Aorta (tissue), 5 donors: ENCODE measurements at regions not wholly inside any gene's neighbourhood (a gene's known extent, or its start where the extent isn't known, plus 50 kb on each side); places are given as distances from the start of the nearest gene placed in this dataset.

ENCODE experiments used
- ATAC-seq: fragments of 200-7000 bp; cut with Tn5 transposase; one replicate; pipeline ENCODE4 v1.9.1; 2022; ENCODE audit warnings: moderate library complexity; ENCODE audit not compliant: low FRiP score
- DNase-seq, 2 donors: peaks; one replicate each; pipeline ENCODE4 v3.0.0-alpha.2; 2020
- H3K27ac ChIP-seq, 2 donors: one replicate each; pipeline ENCODE4 v1.5.1; 2013; ENCODE audit warnings: low read length in 2 of 2, mild to moderate bottlenecking in 2 of 2, moderate library complexity in 2 of 2, control low read depth in 1 of 2, inconsistent platforms in 1 of 2, low read depth in 1 of 2
- H3K27me3 ChIP-seq, 2 donors: one replicate each; pipeline ENCODE4 v1.6.1; 2013; ENCODE audit warnings: control low read depth in 1 of 2, low read length in 1 of 2, mild to moderate bottlenecking in 1 of 2, moderate library complexity in 1 of 2; ENCODE audit not compliant: insufficient read depth in 2 of 2, control insufficient read depth in 1 of 2
- H3K36me3 ChIP-seq, 2 donors: one replicate each; pipeline ENCODE4 v1.6.1; 2013; ENCODE audit warnings: control low read depth in 1 of 2, low read length in 1 of 2, mild to moderate bottlenecking in 1 of 2; ENCODE audit not compliant: insufficient read depth in 2 of 2, control insufficient read depth in 1 of 2
- H3K4me1 ChIP-seq, 2 donors: one replicate each; pipeline ENCODE4 v1.6.1; 2013; ENCODE audit warnings: low read length in 2 of 2, control low read depth in 1 of 2, mild to moderate bottlenecking in 1 of 2, moderate library complexity in 1 of 2; ENCODE audit not compliant: insufficient read depth in 2 of 2, control insufficient read depth in 1 of 2
- H3K4me3 ChIP-seq, 2 donors: one replicate each; pipeline ENCODE4 v1.5.1; 2013; ENCODE audit warnings: low read length in 2 of 2, control low read depth in 1 of 2, mild to moderate bottlenecking in 1 of 2
- H3K9me3 ChIP-seq: one replicate; pipeline ENCODE4 v1.6.1; 2013; ENCODE audit warnings: mild to moderate bottlenecking, low read length; ENCODE audit not compliant: control insufficient read depth
- WGBS, 2 donors: extraction: QIAGEN DNeasy Blood & Tissue Kit; methylation state at CpG; one replicate each; pipeline ENCODE4 v1.1.7; 2013; 5-methylcytosine and 5-hydroxymethylcytosine counted together
- intact Hi-C, 2 donors: fragments of 100-400 bp; cut with DNase I; formaldehyde crosslinking; loops; one replicate each; pipeline versions ENCODE4 v1.14.2 to v1.15.0; 2022
- donor health status: healthy with polysubstance abuse.
- donor health status: Bipolar disorder and iron deficiency.
- donor health status: DM: no; HTN: no; CAD: no.
- donor health status: DM: no; HTN: no; CAD: no.
- donor health status: DM: yes; HTN: yes; CAD: no.

GRCh38 chr13:94784066-94784465 lies 71.7 kb upstream of the SOX21 start:
- Histone ChIP-seq H3K9me3 (peaks cover 2% of the 10 kb centered on the region), H3K36me3 (no peaks in the 10 kb centered on the region), H3K4me1 (no peaks in the 10 kb centered on the region), H3K27me3 (no peaks in the 10 kb centered on the region), H3K27ac (no peak overlapping the region), H3K4me3 (no peak overlapping the region)
- ATAC-seq (no peak), DNase-seq (no peak)
- intact Hi-C loops = no loop called here
- WGBS, 2 donors = 80 to 84% methylated on average over 6 of the region's 6 CpGs

- 93 to 96% methylated on average over 3 of the region's 3 CpGs for WGBS, 2 donors
- H3K9me3 ChIP-seq = peaks cover 2% of the 10 kb centered on the region
- H3K27ac ChIP-seq = no peak overlapping the region
- DNase-seq = no peak
- no peak for ATAC-seq
- no peak overlapping the region for H3K4me3 ChIP-seq
- no peaks in the 10 kb centered on the region for H3K4me1 ChIP-seq
- H3K27me3 ChIP-seq = no peaks in the 10 kb centered on the region
- H3K36me3 ChIP-seq = no peaks in the 10 kb centered on the region
- intact Hi-C loops = no loop called here
These were observed 71.1 kb upstream of the SOX21 start for GRCh38 chr13:94783489-94783888.

GRCh38 chr13:94780421-94780820 lies 68.1 kb upstream of the SOX21 start:
- no peak overlapping the region for H3K27ac ChIP-seq
- H3K36me3 ChIP-seq = no peaks in the 10 kb centered on the region
- H3K9me3 ChIP-seq = peaks cover 2% of the 10 kb centered on the region
- DNase-seq (no peak), ATAC-seq (no peak)
- no peaks in the 10 kb centered on the region for H3K27me3 ChIP-seq
- H3K4me3 ChIP-seq = no peak overlapping the region
- 68 to 83% methylated on average over 4 of the region's 4 CpGs for WGBS, 2 donors
- H3K4me1 ChIP-seq = no peaks in the 10 kb centered on the region
- intact Hi-C loops = no loop called here

- Histone ChIP-seq H3K4me3 (no peak overlapping the region), H3K4me1 (no peaks in the 10 kb centered on the region), H3K27ac (no peak overlapping the region), H3K9me3 (peaks cover 2% of the 10 kb centered on the region), H3K36me3 (no peaks in the 10 kb centered on the region), H3K27me3 (no peaks in the 10 kb centered on the region)
- DNase-seq = no peak
- intact Hi-C loops = no loop called here
- ATAC-seq = no peak
- WGBS, 2 donors = 60 to 66% methylated on average over 5 of the region's 5 CpGs
These were observed 66.6 kb upstream of the SOX21 start for GRCh38 chr13:94778986-94779385.

GRCh38 chr13:94778585-94778984 lies 66.2 kb upstream of the SOX21 start:
- peaks cover 2% of the 10 kb centered on the region for H3K9me3 ChIP-seq
- H3K4me1 ChIP-seq = no peaks in the 10 kb centered on the region
- no peak overlapping the region for H3K27ac ChIP-seq
- DNase-seq (no peak), ATAC-seq (no peak)
- H3K4me3 ChIP-seq = no peak overlapping the region
- H3K27me3 ChIP-seq = no peaks in the 10 kb centered on the region
- intact Hi-C loops = no loop called here
- no peaks in the 10 kb centered on the region for H3K36me3 ChIP-seq

- DNase-seq (no peak), ATAC-seq (no peak)
- Histone ChIP-seq H3K9me3 (no peaks in the 10 kb centered on the region), H3K4me1 (no peaks in the 10 kb centered on the region), H3K4me3 (no peak overlapping the region), H3K36me3 (no peaks in the 10 kb centered on the region), H3K27ac (no peak overlapping the region), H3K27me3 (no peaks in the 10 kb centered on the region)
- intact Hi-C loops = no loop called here
- WGBS, 2 donors = 10 to 12% methylated on average over 1 of the region's 1 CpG
These were observed 64.6 kb upstream of the SOX21 start for GRCh38 chr13:94776956-94777355.

GRCh38 chr13:94776300-94776699 lies 64.0 kb upstream of the SOX21 start:
- intact Hi-C loops = no loop called here
- WGBS, 2 donors = 88 to 91% methylated on average over 11 of the region's 11 CpGs

GRCh38 chr13:94765814-94766213 lies 53.5 kb upstream of the SOX21 start:
- intact Hi-C loops = no loop called here
- Histone ChIP-seq H3K4me3 (no peak overlapping the region), H3K27me3 (no peaks in the 10 kb centered on the region), H3K4me1 (no peaks in the 10 kb centered on the region), H3K36me3 (no peaks in the 10 kb centered on the region), H3K9me3 (peaks cover 5% of the 10 kb centered on the region), H3K27ac (no peak overlapping the region)
- 74 to 75% methylated on average over 7 of the region's 7 CpGs for WGBS, 2 donors
- no peak for DNase-seq
- ATAC-seq = no peak

More at GRCh38 chr13:94776300-94776699, 64.0 kb upstream of the SOX21 start:
- H3K4me3 ChIP-seq = no peak overlapping the region
- H3K27me3 ChIP-seq = no peaks in the 10 kb centered on the region
- H3K36me3 ChIP-seq = no peaks in the 10 kb centered on the region
- no peak overlapping the region for H3K27ac ChIP-seq
- DNase-seq = no peak
- H3K4me1 ChIP-seq = no peaks in the 10 kb centered on the region
- no peak for ATAC-seq
- H3K9me3 ChIP-seq = no peaks in the 10 kb centered on the region

- no peak for DNase-seq
- Histone ChIP-seq H3K27ac (no peak overlapping the region), H3K27me3 (no peaks in the 10 kb centered on the region), H3K4me1 (no peaks in the 10 kb centered on the region), H3K9me3 (peaks cover 5% of the 10 kb centered on the region), H3K4me3 (no peak overlapping the region), H3K36me3 (no peaks in the 10 kb centered on the region)
- WGBS, 2 donors = 89 to 93% methylated on average over 2 of the region's 2 CpGs
- no peak for ATAC-seq
- intact Hi-C loops = no loop called here
These were observed 52.4 kb upstream of the SOX21 start for GRCh38 chr13:94764576-94765321.
